COLO668 (cell line): ENCODE measurements at regions not wholly inside any gene's neighbourhood (a gene's known extent, or its start where the extent isn't known, plus 50 kb on each side); places are given as distances from the start of the nearest gene placed in this dataset.

Experiments
- DNase-seq: peaks from one replicate; lab custom pipeline; 2025; ENCODE audit not compliant: unreplicated experiment; lab: John Stamatoyannopoulos, UW

- DNase-seq: no peak
Observed at GRCh38 chr4:24666316-24666715, 82.0 kb upstream of the DHX15 start.

DNA sequence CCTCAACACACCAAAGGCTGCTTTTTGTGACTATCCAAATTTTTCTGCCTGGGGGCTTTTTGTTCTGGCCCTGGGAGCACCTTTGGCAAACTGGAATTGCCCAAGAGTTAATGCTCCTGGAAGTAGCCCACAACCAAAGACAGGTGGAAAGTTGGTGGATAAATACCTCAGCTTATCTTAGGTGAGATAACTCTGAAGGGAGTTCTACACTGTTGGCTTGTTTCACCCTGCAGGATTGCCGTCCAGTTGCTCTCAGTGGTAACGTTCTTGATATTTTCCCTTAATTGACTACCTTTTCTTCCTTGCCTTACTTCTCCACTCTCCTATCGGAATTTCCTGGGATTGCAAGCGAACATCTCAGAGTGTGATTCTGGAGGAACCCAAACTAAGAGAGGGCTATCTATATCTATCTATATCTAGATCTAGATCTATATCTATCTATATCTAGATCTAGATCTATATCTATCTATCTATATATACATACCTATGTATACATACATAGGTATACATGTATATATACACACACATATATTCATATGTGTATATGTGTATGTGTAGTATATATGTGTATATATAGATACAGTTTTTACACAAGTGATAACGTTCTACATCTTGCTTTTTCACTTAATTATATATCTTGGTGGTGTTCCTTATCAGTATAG, 82.6 kb upstream of the DHX15 start:
- DNase-seq: no peak

GRCh38 chr4:24668956-24669355, 84.6 kb upstream of the DHX15 start:
- no peak for DNase-seq

DNA sequence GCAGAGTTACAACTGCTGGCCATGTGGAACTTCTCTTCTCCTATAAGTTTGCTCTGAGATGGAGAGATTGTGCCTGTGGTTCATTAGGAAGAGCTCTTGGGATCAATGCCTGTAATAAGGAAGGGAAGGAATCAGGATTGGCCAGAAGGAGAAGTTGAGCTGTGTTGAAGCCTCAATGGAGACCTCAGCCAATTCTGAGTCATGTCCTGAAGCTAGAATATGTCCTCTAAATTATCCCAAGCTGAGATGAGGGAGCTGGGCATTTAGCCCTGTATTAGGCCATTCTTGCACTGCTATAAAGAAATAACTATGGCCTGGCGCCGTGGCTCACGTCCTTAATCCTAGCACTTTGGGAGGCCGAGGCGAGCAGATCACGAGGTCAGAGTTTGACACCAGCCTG, 85.4 kb upstream of the DHX15 start:
- DNase-seq: no peak

- no peak for DNase-seq
Observed at GRCh38 chr4:24671849-24672248, 87.5 kb upstream of the DHX15 start.

DNA sequence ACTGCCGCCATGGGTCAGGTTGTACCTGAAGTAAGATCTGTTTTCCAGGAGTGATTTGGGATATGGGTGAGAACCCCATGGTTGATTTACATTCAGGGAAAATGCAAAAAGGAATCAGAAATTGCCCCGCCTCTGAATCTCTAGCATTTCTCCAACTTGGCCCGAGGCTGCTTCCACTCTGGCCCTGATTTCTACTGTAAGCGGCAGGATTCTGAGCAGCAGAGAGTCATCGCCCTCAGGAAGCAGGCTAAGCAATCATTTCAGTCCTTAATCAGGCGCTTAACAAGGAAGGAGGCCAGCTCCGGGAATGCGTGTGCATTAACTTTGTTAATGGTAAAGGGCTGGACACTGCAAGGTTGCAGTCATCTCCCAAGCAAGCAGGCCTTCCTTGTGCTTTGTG, 88.5 kb upstream of the DHX15 start:
- DNase-seq: no peak

GRCh38 chr4:24674279-24674678, 89.9 kb upstream of the DHX15 start:
- DNase-seq: no peak

GRCh38 chr4:24675721-24676389, 91.5 kb upstream of the DHX15 start:
- DNase-seq: no peak

GRCh38 chr4:24677909-24678308, 93.6 kb upstream of the DHX15 start:
- DNase-seq: no peak

- DNase-seq: no peak
Observed at GRCh38 chr4:24680746-24681448, 96.5 kb upstream of the DHX15 start.

DNA sequence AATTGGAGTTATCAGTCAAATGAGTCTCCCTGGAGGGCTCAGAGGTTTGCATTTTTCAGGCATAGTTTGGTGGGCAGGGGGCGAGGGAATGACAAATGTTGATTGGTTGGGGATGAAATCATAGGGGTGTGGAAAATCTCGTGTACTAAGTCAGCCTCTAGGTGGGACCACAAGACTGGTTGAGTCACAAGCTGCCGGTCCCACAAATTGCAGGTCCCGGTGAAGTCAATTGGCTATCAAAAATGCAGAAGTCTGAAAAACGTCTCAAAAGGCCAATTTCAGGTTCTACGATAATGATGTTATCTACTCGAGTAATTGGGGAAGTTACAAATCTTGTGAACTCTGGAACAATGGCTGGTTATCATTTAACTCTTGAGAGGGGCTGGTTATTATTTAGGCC, 98.8 kb upstream of the DHX15 start:
- DNase-seq: no peak

DNA sequence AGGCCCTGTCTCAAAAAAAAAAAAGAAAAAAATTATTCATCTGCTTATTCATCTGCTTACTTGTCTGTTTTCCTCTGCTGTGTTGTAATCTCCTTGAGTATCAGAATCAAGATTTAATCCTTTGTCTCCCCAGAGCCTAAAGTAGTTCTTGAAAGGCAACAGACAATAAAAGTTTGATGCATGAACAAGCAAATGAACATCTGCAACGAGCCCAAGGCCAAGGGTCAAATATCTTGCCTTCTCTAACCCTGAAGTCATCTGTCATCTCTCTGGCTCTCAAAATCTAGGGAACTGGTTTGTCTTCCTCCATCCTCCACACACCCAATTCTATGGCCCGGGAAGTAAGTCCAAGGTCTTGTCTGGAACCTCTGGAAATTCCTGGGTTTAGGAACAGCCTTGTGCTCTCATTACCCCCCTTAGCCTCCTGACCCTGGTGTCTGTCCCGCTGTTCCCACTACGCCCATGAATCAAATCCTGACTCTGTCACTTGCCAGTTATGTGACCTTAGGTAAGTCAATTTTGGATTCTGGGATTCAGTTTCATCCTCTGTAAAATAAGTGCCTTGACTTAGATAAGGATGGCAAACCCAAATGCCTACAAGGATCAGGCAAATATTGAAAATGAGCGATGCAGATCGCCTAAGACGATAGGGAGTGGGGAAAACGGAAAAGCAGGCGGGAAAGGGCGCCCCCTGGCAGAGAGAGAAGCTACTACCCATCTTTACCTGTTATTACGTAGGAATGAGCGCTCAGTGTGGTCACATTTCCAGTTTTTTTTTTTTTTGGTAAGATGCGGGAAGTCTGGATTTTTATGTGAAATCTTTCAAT, 102.7 kb upstream of the DHX15 start:
- peak; percentile 14 for DNase-seq

GRCh38 chr4:24688453-24688852, 104.1 kb upstream of the DHX15 start:
- no peak for DNase-seq

- DNase-seq: no peak
Observed at GRCh38 chr4:24689212-24689611, 104.9 kb upstream of the DHX15 start.

DNA sequence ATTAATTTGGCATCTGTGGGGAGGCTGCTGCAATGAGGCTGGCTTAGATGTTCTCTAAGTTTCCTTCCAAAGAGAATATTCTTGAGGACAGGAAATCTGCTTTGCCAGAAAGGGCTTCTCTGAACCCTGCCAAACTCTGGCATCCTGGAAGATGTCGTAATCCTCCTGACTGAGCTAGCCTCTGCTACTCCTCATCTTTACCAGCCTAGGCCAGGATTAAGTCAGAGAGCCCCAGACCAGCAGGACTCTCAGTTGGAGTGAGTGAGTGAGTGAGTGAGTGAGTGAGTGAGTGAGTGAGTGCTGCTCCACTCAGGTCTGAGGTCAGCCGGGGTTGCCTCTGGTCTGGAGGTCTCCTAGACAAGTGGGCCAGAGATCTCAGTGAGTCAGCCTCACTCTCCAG, 104.9 kb upstream of the SOD3 start:
- DNase-seq: no peak

DNA sequence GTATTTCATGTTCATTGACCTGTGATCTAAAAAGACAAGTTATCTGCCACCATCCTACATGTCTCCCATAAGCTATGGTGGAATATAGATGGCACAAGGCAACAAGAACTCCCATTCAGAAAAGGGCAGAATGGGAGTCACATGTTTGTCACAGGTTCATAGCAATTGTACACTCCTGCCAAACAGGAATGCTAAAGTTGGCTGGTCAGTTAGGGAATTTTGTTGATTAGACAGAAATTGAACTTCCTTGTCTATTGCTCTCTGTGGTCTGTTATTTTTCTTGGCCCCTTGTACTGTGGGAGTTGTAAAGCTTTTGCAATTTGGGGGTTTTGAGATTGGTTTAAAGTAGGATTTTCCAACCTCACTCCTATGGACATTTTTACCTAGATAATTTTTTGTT, 101.7 kb upstream of the SOD3 start:
- DNase-seq: no peak

DNA sequence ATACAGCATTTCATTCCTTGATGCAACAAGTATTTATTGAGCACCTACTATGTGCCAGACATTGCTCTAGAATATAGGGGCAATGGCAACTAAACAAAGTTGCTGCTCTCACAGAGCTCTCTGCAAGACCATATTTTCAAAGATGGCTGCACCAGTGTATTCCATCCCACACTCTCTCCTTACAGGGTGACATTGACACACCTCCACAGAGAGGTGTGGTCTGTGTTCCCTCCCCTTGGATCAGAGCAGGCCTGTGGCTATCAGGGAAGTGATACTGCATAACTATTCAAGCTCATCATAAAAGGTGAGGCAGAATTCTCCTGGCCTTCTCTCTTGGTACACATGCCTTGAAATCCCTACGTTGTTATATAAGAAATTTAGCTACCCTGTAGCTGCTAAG, 95.3 kb upstream of the SOD3 start:
- DNase-seq: no peak

GRCh38 chr4:24701683-24702082, 93.7 kb upstream of the SOD3 start:
- no peak for DNase-seq

DNA sequence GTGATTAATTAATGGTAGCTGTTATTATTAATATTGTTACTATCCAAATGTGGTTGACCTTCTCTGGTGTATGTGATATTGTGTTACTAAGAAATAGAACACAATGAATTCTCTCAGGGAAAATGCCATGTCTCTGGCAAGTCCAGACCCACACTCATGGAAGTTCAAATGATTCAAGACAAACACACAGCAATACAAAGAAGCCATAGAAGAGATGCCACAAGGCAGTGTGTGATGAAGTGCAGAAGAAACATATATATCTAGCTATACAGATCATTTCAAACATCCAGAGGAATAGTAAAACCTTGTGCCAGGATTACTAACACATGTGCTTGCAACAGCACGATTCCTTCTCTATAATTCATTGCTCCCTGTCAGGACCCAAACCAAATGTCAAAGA, 93.1 kb upstream of the SOD3 start:
- no peak for DNase-seq

GRCh38 chr4:24703298-24703697, 92.1 kb upstream of the SOD3 start:
- no peak for DNase-seq

DNA sequence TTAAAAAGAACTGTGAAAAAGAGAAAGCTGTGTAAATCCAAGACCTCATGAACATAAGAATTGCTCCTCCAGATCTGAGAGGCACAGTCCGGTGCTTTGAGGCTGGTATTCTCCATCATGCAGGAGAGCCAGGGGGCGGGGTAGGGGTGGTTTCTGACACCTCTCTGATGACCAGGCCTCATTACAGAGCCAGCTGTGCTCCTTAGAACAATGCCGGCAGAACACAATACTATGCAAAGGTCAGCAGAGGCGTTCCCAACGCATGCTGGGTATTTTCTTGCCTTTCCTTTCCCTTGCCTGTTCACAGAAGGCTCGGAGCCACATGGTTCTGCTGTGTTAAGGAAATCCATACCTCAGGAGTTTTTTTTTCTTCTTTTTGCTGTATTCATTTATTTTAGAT, 91.2 kb upstream of the SOD3 start:
- peak; percentile 7 for DNase-seq
